K562 (cell line): ENCODE measurements at regions not wholly inside any gene's neighbourhood (a gene's known extent, or its start where the extent isn't known, plus 50 kb on each side); places are given as distances from the start of the nearest gene placed in this dataset.

Experiments
- ATAC-seq: fragments of 200-7000 bp; cut with Tn5 transposase; 3 replicates; pipeline ENCODE4 v1.9.1; 2020; ENCODE audit warnings: moderate library complexity
- BruUV-seq: library from RNA; stranded (reverse); fragments of 400-500 nt; replicated peaks from 2 replicates; lab custom pipeline; 2021; lab: Mats Ljungman, UMichigan
- CTCF ChIA-PET: fragments of 300-600 bp; formaldehyde crosslinking; extraction: SDS; loops from one replicate; lab custom pipeline; 2021; ENCODE audit warnings: low intra/inter-chr PET ratio; lab: Yijun Ruan, JAX
- POLR2A ChIA-PET: fragments of 300-600, 350-650 bp; sonication (Branson Sonifier 250); formaldehyde crosslinking; extraction: SDS; loops from one replicate; lab custom pipeline; 2021; ENCODE audit warnings: antibody characterized with exemption, inconsistent platforms; lab: Yijun Ruan, JAX
- DNase-seq, 4 experiments: peaks; one replicate each; pipeline versions ENCODE4 v3.0.0 to v3.0.0-alpha.2; 2011 to 2018; ENCODE audit warnings: low spot score in 3 of 4, mixed read lengths in 3 of 4; ENCODE audit errors: extremely low read depth in 1 of 4
- FAIRE-seq: peaks from 2 replicates; lab custom pipeline; 2011; peaks lifted over from hg19 to GRCh38; lab: Jason Lieb, UNC
- H2AFZ ChIP-seq: 2 replicates; pipeline ENCODE4 v1.6.0; 2011; ENCODE audit warnings: low read depth, low read length, control low read depth, inconsistent platforms
- H3K27ac ChIP-seq: fragments of 200-600 bp; 3 replicates; pipeline ENCODE4 v1.8.0; 2011; ENCODE audit warnings: low read depth, mild to moderate bottlenecking, control low read depth, inconsistent platforms, low read length, moderate library complexity, mixed read lengths; ENCODE audit errors: extremely low read depth
- H3K27me3 ChIP-seq, 2 experiments: fragments of 300-600 bp in 1 of 2; 2 replicates in 1 of 2; 3 replicates in 1 of 2; pipeline versions ENCODE4 v1.6.0 to v1.8.0; 2011; ENCODE audit warnings: inconsistent platforms in 2 of 2, low read length in 2 of 2, mild to moderate bottlenecking in 1 of 2, mixed read lengths in 1 of 2, moderate library complexity in 1 of 2; ENCODE audit not compliant: control insufficient read depth in 2 of 2, insufficient read depth in 2 of 2
- H3K36me3 ChIP-seq: fragments of 300-600 bp; 3 replicates; pipeline ENCODE4 v1.8.0; 2011; ENCODE audit warnings: mild to moderate bottlenecking, low read length, inconsistent platforms; ENCODE audit not compliant: control insufficient read depth, insufficient read depth
- H3K4me1 ChIP-seq, 2 experiments: fragments of 200-600 bp in 1 of 2; replicated peaks in 1 of 2; 2 replicates in 1 of 2; 3 replicates in 1 of 2; pipeline versions ENCODE4 v1.5.1 to v1.8.0; 2011; ENCODE audit warnings: inconsistent platforms in 2 of 2, low read length in 2 of 2, mild to moderate bottlenecking in 1 of 2, mixed read lengths in 1 of 2, moderate library complexity in 1 of 2; ENCODE audit not compliant: control insufficient read depth in 2 of 2, insufficient read depth in 2 of 2
- H3K4me2 ChIP-seq: 2 replicates; pipeline ENCODE4 v1.6.1; 2011; ENCODE audit warnings: low read length, control low read depth, inconsistent platforms, mixed read lengths; ENCODE audit not compliant: insufficient read depth
- H3K4me3 ChIP-seq: fragments of 200-600 bp; sonication (generic), shearing (Covaris generic); 2 replicates; pipeline ENCODE4 v1.5.1; 2016; ENCODE audit warnings: control low read depth, inconsistent platforms
- H3K79me2 ChIP-seq: fragments of 200-600 bp; 3 replicates; pipeline ENCODE4 v1.8.0; 2011; ENCODE audit warnings: low read length, inconsistent platforms; ENCODE audit not compliant: control insufficient read depth, insufficient read depth
- H3K9ac ChIP-seq, 2 experiments: 2 replicates each; pipeline versions ENCODE4 v1.6.0 to v1.6.1; 2011; ENCODE audit warnings: low read depth in 2 of 2, low read length in 2 of 2, control low read depth in 1 of 2, inconsistent platforms in 1 of 2, mild to moderate bottlenecking in 1 of 2, mixed read lengths in 1 of 2; ENCODE audit not compliant: insufficient read depth in 1 of 2
- H3K9me1 ChIP-seq: one replicate; pipeline ENCODE4 v1.6.0; 2011; ENCODE audit warnings: inconsistent platforms, mild to moderate bottlenecking, low read length, moderate library complexity; ENCODE audit not compliant: control insufficient read depth, insufficient read depth
- H3K9me3 ChIP-seq: replicated peaks from 2 replicates; pipeline ENCODE4 v1.5.1; 2011; ENCODE audit warnings: low read depth, low read length, inconsistent platforms; ENCODE audit not compliant: control insufficient read depth, insufficient read depth
- H4K20me1 ChIP-seq: replicated peaks from 2 replicates; pipeline ENCODE4 v1.6.1; 2011; ENCODE audit warnings: low read length, inconsistent platforms, mixed read lengths; ENCODE audit not compliant: control insufficient read depth, insufficient read depth
- ARID3A ChIP-seq: IDR thresholded peaks from 2 replicates; pipeline ENCODE4 v1.6.1; 2012; ENCODE audit warnings: low read depth, low read length, improper control_type of control experiment, borderline replicate concordance
- CHD4 ChIP-seq: fragments of 200-600 bp; sonication (generic); IDR thresholded peaks from 3 replicates; pipeline ENCODE4 v1.6.1; 2012; ENCODE audit warnings: low read depth, mild to moderate bottlenecking, mixed read lengths, low read length, inconsistent platforms; ENCODE audit not compliant: insufficient read depth, insufficient replicate concordance, poor library complexity, severe bottlenecking
- HDAC3 ChIP-seq: fragments of 450-650 bp; IDR thresholded peaks from 2 replicates; pipeline ENCODE4 v1.6.1; 2018; ENCODE audit warnings: borderline replicate concordance, mild to moderate bottlenecking, moderate library complexity; ENCODE audit not compliant: partially characterized antibody
- HNRNPUL1 ChIP-seq: fragments of 200-400 bp; formaldehyde crosslinking; IDR thresholded peaks from 2 replicates; pipeline ENCODE4 v1.6.1; 2017; ENCODE audit warnings: low read length
- KLF1 ChIP-seq: fragments of 450-650 bp; IDR thresholded peaks from 2 replicates; pipeline ENCODE4 v1.6.1; 2016; ENCODE audit warnings: missing genetic modification characterization, missing compliant biosample characterization
- MAFK ChIP-seq: IDR thresholded peaks from 2 replicates; pipeline ENCODE4 v1.6.1; 2011; ENCODE audit warnings: low read length, improper control_type of control experiment
- MAX ChIP-seq: sonication (generic); formaldehyde crosslinking; IDR thresholded peaks from 2 replicates; pipeline ENCODE4 v1.9.0; 2022; ENCODE audit warnings: mild to moderate bottlenecking, missing genetic modification reagents
- SMARCA5 ChIP-seq: fragments of 450-650 bp; IDR thresholded peaks from 2 replicates; pipeline ENCODE4 v1.6.1; 2016
- STAT6 ChIP-seq: sonication (generic); formaldehyde crosslinking; IDR thresholded peaks from 2 replicates; pipeline ENCODE4 v1.8.1; 2023; ENCODE audit warnings: mild to moderate bottlenecking, missing genetic modification reagents
- TSC22D4 ChIP-seq: fragments of 450-650 bp; IDR thresholded peaks from 2 replicates; pipeline ENCODE4 v1.6.1; 2016; ENCODE audit warnings: missing genetic modification characterization, missing biosample characterization, control low read depth
- ZBTB12 ChIP-seq: fragments of 250-450 bp; sonication (Bioruptor Pico); IDR thresholded peaks from 2 replicates; pipeline ENCODE4 v1.4.0; 2020
- ZBTB17 ChIP-seq: fragments of 450-650 bp; formaldehyde crosslinking; IDR thresholded peaks from 2 replicates; pipeline ENCODE4 v1.4.0; 2020; ENCODE audit warnings: mild to moderate bottlenecking
- ZC3H8 ChIP-seq: fragments of 450-650 bp; IDR thresholded peaks from 2 replicates; pipeline ENCODE4 v1.6.1; 2017
- ZNF518B ChIP-seq: fragments of 250-450 bp; sonication (Bioruptor Pico); IDR thresholded peaks from 2 replicates; pipeline ENCODE4 v1.5.0; 2021; ENCODE audit warnings: mild to moderate bottlenecking, moderate library complexity
- WGBS: fragments of 100-300 bp; shearing (Covaris generic); methylation state at CpG from one replicate; pipeline ENCODE4 v1.1.6; 2016; ENCODE audit warnings: low coverage, mixed read lengths; ENCODE audit not compliant: insufficient coverage; ENCODE audit errors: missing lambda C conversion rate; 5-methylcytosine and 5-hydroxymethylcytosine counted together
- in situ Hi-C: fragments of 300-500 bp; cut with MboI; formaldehyde crosslinking; loops from 4 replicates; pipeline ENCODE4 v1.15.0; 2018; ENCODE audit warnings: inconsistent platforms, mixed read lengths
- intact Hi-C: fragments of 100-400 bp; cut with micrococcal nuclease; formaldehyde crosslinking; loops from 2 replicates; pipeline ENCODE4 v1.14.2; 2022

GRCh38 chr6:98764373-98764911 lies 69.9 kb upstream of the POU3F2 start:
- Histone ChIP-seq H3K9me3 (no peaks in the 10 kb centered on the region), H3K4me3 (no peak overlapping the region), H3K9me1 (no peaks in the 10 kb centered on the region), H3K4me1 (no peaks in the 10 kb centered on the region), H2AFZ (no peak overlapping the region), H3K4me2 (no peak overlapping the region), H4K20me1 (no peaks in the 10 kb centered on the region), H3K27me3 (no peaks in the 10 kb centered on the region), H3K27ac (no peak overlapping the region), H3K36me3 (no peaks in the 10 kb centered on the region), H3K79me2 (no peaks in the 10 kb centered on the region), H3K9ac (no peak overlapping the region)
- DNase-seq (no peak), ATAC-seq (no peak), FAIRE-seq (no peak)
- WGBS, result 0% methylated on average over 1 of the region's 1 CpG
- ChIA-PET CTCF (interaction anchor here (0.8 kb wide), 1 partner anchor 1822 kb away, joined by 3 read pairs; no protein-coding TSS in a partner anchor), POLR2A (no interaction called here)
- in situ Hi-C loops (no loop called here), intact Hi-C loops (no loop called here)
- no TSS peak for BruUV-seq
- no peak for TF ChIP-seq HNRNPUL1
- TF ChIP-seq ZBTB17 (CRISPR knock-in tag), result no peak
- no peak for TF ChIP-seq SMARCA5
- TF ChIP-seq ARID3A, result no peak
- TF ChIP-seq MAX (CRISPR knock-in tag), result no peak
- no peak for TF ChIP-seq STAT6 (CRISPR knock-in tag)
- TF ChIP-seq ZBTB12 (CRISPR knock-in tag), result no peak
- TF ChIP-seq CHD4, result no peak
- no peak for TF ChIP-seq TSC22D4 (tag)
- TF ChIP-seq ZNF518B, result no peak
- TF ChIP-seq KLF1 (tag), result no peak
- TF ChIP-seq ZC3H8, result no peak
- TF ChIP-seq MAFK, result no peak
- no peak for TF ChIP-seq HDAC3
